GM23338 (cell line): ENCODE measurements at regions not wholly inside any gene's neighbourhood (a gene's known extent, or its start where the extent isn't known, plus 50 kb on each side); places are given as distances from the start of the nearest gene placed in this dataset.

ENCODE experiments used
- ATAC-seq: fragments of 200-7000 bp; cut with Tn5 transposase; 3 replicates; pipeline ENCODE4 v1.9.1; 2020
- DNase-seq: peaks from one replicate; pipeline ENCODE4 v3.0.0-alpha.2; 2015; ENCODE audit warnings: low spot score
- H2AFZ ChIP-seq: fragments of 200-600 bp; sonication (generic); 2 replicates; pipeline ENCODE4 v1.8.0; 2016; ENCODE audit warnings: antibody characterized with exemption, mild to moderate bottlenecking, moderate library complexity
- H3F3A ChIP-seq: fragments of 200-600 bp; sonication (generic); replicated peaks from 2 replicates; pipeline ENCODE4 v1.8.0; 2017; ENCODE audit warnings: antibody characterized with exemption, mixed run types, low read depth
- H3K27ac ChIP-seq: fragments of 200-600 bp; sonication (generic); 2 replicates; pipeline ENCODE4 v1.6.1; 2016; ENCODE audit warnings: low read depth
- H3K27me3 ChIP-seq: fragments of 200-600 bp; sonication (generic); 2 replicates; pipeline ENCODE4 v1.8.0; 2016; ENCODE audit warnings: mild to moderate bottlenecking, mixed run types, moderate library complexity; ENCODE audit not compliant: insufficient read depth
- H3K36me3 ChIP-seq: fragments of 200-600 bp; sonication (generic); 2 replicates; pipeline ENCODE4 v1.8.0; 2016; ENCODE audit warnings: mild to moderate bottlenecking; ENCODE audit not compliant: insufficient read depth
- H3K4me1 ChIP-seq: fragments of 200-600 bp; sonication (generic); 2 replicates; pipeline ENCODE4 v1.8.0; 2016; ENCODE audit warnings: mild to moderate bottlenecking, moderate library complexity; ENCODE audit not compliant: insufficient read depth
- H3K4me2 ChIP-seq: fragments of 200-600 bp; sonication (generic); 2 replicates; pipeline ENCODE4 v1.7.1; 2017; ENCODE audit warnings: mixed run types
- H3K4me3 ChIP-seq: fragments of 200-600 bp; sonication (generic); 2 replicates; pipeline ENCODE4 v1.6.1; 2016; ENCODE audit warnings: mixed run types
- H3K79me2 ChIP-seq: fragments of 200-600 bp; sonication (generic); replicated peaks from 2 replicates; pipeline ENCODE4 v1.8.0; 2017; ENCODE audit warnings: mild to moderate bottlenecking; ENCODE audit not compliant: insufficient read depth
- H3K9me2 ChIP-seq: fragments of 200-600 bp; sonication (generic); 2 replicates; pipeline ENCODE4 v1.8.0; 2017; ENCODE audit not compliant: insufficient read depth
- H4K20me1 ChIP-seq: fragments of 200-600 bp; sonication (generic); replicated peaks from 2 replicates; pipeline ENCODE4 v1.8.0; 2017; ENCODE audit warnings: mild to moderate bottlenecking; ENCODE audit not compliant: insufficient read depth
- H3K27ac Mint-ChIP-seq: 2 replicates; pipeline ENCODE4 v1.8.0; 2020; ENCODE audit warnings: inconsistent platforms, mild to moderate bottlenecking, moderate library complexity, mixed read lengths
- H3K27me3 Mint-ChIP-seq: 3 replicates; pipeline ENCODE4 v1.8.0; 2022; ENCODE audit warnings: low read depth, mild to moderate bottlenecking, moderate library complexity, mixed read lengths, inconsistent platforms; ENCODE audit not compliant: insufficient read depth, poor library complexity
- H3K36me3 Mint-ChIP-seq: 3 replicates; pipeline ENCODE4 v1.8.0; 2021; ENCODE audit warnings: low read depth, mild to moderate bottlenecking, inconsistent platforms, moderate library complexity, mixed read lengths
- H3K4me1 Mint-ChIP-seq: 3 replicates; pipeline ENCODE4 v1.8.0; 2020; ENCODE audit warnings: mild to moderate bottlenecking, inconsistent platforms, mixed read lengths
- H3K4me3 Mint-ChIP-seq: 3 replicates; pipeline ENCODE4 v1.8.0; 2021; ENCODE audit warnings: moderate library complexity, mild to moderate bottlenecking, inconsistent platforms, mixed read lengths
- H3K9me3 Mint-ChIP-seq: 3 replicates; pipeline ENCODE4 v1.8.0; 2020; ENCODE audit warnings: moderate library complexity, mild to moderate bottlenecking, inconsistent platforms, mixed read lengths
- NANOG ChIP-seq: IDR thresholded peaks from 2 replicates; pipeline ENCODE4 v1.6.1; 2016; ENCODE audit warnings: antibody characterized with exemption, borderline replicate concordance
- POLR2AphosphoS5 ChIP-seq: IDR thresholded peaks from 2 replicates; pipeline ENCODE4 v1.6.1; 2016; ENCODE audit warnings: antibody characterized with exemption, low read depth
- STAT1 ChIP-seq: IDR thresholded peaks from one replicate; pipeline ENCODE4 v1.6.1; 2016; ENCODE audit warnings: antibody characterized with exemption; ENCODE audit not compliant: unreplicated experiment
- TF ChIP-seq, protein P1 (sequence below): fragments of 250-450 bp; sonication (Bioruptor Pico); IDR thresholded peaks from 2 replicates; pipeline ENCODE4 v1.5.0; 2020; ENCODE audit warnings: mild to moderate bottlenecking, moderate library complexity
- TF ChIP-seq, protein P2 (sequence below), 2 experiments: fragments of 200-600 bp in 1 of 2; sonication (generic) in 1 of 2; conservative IDR thresholded peaks; 2 replicates each; pipeline versions ENCODE4 v1.5.1 to v1.6.1; 2016 to 2017; ENCODE audit warnings: antibody characterized with exemption in 2 of 2, low read depth in 2 of 2, mild to moderate bottlenecking in 2 of 2, moderate library complexity in 1 of 2
- TF ChIP-seq, protein P3 (sequence below): IDR thresholded peaks from 2 replicates; pipeline ENCODE4 v1.6.1; 2016; ENCODE audit warnings: antibody characterized with exemption
- TF ChIP-seq, protein P4 (sequence below): IDR thresholded peaks from one replicate; pipeline ENCODE4 v1.6.1; 2018; ENCODE audit warnings: antibody characterized with exemption; ENCODE audit not compliant: unreplicated experiment

DNA sequence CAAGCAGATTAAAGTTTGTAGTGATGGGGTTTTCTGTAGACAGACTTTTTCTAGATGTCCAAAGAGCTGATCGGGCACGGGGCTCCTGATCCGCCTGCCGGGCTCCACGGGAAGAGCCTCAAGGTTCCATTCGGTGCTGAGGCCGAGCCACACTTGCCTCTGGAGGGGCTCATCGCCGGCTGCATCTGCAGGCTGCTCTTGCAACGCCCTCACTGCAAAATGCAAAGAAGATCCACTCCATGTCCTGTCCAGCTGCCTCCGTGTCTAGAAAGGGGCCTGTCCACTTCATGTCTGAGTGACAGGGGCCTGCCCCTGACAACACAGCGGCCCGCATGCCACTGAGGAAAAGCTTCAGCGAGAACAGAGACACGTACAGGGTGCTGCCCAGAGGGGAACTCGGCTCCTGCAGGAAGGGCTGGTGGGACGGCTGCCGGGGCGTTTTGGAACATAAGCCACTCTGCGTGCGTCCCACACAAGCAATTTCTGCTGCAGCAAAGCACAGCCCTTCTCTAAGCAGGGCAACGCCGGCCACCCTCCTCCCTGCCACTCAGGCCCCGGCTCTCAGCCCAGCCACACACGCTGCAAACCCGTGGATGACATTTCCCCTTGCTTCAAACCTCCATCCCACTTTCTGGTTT, 53.6 kb upstream of the CTDP1 start:
- Histone ChIP-seq H3F3A (no peaks in the 10 kb centered on the region), H4K20me1 (no peaks in the 10 kb centered on the region), H2AFZ (peak overlapping the region; percentile 56; the same call in 1 of the 2 replicates), H3K9me2 (no peaks in the 10 kb centered on the region), H3K4me2 (no peak overlapping the region), H3K36me3 (no peaks in the 10 kb centered on the region), H3K27ac (no peak overlapping the region), H3K4me1 (peaks cover 13% of the 10 kb centered on the region; the same call in 1 of the 2 replicates), H3K79me2 (no peaks in the 10 kb centered on the region), H3K27me3 (no peaks in the 10 kb centered on the region), H3K4me3 (no peak overlapping the region)
- Mint-ChIP-seq H3K27me3 (peaks cover 14% of the 10 kb centered on the region), H3K27ac (no peak overlapping the region), H3K4me3 (no peak overlapping the region), H3K4me1 (peaks cover 14% of the 10 kb centered on the region), H3K36me3 (no peaks in the 10 kb centered on the region; the same call in 1 of the 3 replicates), H3K9me3 (no peaks in the 10 kb centered on the region; the same call in 2 of the 3 replicates)
- no peak for TF ChIP-seq NANOG
- DNase-seq (no peak), ATAC-seq (no peak)

- Histone ChIP-seq H3K9me2 (no peaks in the 10 kb centered on the region), H3K4me1 (peaks cover 4% of the 10 kb centered on the region; the same call in 1 of the 2 replicates), H3K4me2 (no peak overlapping the region), H3K4me3 (no peak overlapping the region), H3K27me3 (no peaks in the 10 kb centered on the region), H3K36me3 (no peaks in the 10 kb centered on the region), H3K27ac (no peak overlapping the region), H4K20me1 (no peaks in the 10 kb centered on the region), H2AFZ (no peak overlapping the region), H3K79me2 (no peaks in the 10 kb centered on the region), H3F3A (no peaks in the 10 kb centered on the region)
- H3K27me3 Mint-ChIP-seq = peaks cover 17% of the 10 kb centered on the region
- DNase-seq (no peak), ATAC-seq (no peak)
- H3K27ac Mint-ChIP-seq = no peak overlapping the region
- no peaks in the 10 kb centered on the region; the same call in 2 of the 3 replicates for H3K9me3 Mint-ChIP-seq
- H3K36me3 Mint-ChIP-seq = no peaks in the 10 kb centered on the region; the same call in 1 of the 3 replicates
- H3K4me1 Mint-ChIP-seq = peaks cover 9% of the 10 kb centered on the region
- no peak overlapping the region for H3K4me3 Mint-ChIP-seq
- TF ChIP-seq, protein P1, sequence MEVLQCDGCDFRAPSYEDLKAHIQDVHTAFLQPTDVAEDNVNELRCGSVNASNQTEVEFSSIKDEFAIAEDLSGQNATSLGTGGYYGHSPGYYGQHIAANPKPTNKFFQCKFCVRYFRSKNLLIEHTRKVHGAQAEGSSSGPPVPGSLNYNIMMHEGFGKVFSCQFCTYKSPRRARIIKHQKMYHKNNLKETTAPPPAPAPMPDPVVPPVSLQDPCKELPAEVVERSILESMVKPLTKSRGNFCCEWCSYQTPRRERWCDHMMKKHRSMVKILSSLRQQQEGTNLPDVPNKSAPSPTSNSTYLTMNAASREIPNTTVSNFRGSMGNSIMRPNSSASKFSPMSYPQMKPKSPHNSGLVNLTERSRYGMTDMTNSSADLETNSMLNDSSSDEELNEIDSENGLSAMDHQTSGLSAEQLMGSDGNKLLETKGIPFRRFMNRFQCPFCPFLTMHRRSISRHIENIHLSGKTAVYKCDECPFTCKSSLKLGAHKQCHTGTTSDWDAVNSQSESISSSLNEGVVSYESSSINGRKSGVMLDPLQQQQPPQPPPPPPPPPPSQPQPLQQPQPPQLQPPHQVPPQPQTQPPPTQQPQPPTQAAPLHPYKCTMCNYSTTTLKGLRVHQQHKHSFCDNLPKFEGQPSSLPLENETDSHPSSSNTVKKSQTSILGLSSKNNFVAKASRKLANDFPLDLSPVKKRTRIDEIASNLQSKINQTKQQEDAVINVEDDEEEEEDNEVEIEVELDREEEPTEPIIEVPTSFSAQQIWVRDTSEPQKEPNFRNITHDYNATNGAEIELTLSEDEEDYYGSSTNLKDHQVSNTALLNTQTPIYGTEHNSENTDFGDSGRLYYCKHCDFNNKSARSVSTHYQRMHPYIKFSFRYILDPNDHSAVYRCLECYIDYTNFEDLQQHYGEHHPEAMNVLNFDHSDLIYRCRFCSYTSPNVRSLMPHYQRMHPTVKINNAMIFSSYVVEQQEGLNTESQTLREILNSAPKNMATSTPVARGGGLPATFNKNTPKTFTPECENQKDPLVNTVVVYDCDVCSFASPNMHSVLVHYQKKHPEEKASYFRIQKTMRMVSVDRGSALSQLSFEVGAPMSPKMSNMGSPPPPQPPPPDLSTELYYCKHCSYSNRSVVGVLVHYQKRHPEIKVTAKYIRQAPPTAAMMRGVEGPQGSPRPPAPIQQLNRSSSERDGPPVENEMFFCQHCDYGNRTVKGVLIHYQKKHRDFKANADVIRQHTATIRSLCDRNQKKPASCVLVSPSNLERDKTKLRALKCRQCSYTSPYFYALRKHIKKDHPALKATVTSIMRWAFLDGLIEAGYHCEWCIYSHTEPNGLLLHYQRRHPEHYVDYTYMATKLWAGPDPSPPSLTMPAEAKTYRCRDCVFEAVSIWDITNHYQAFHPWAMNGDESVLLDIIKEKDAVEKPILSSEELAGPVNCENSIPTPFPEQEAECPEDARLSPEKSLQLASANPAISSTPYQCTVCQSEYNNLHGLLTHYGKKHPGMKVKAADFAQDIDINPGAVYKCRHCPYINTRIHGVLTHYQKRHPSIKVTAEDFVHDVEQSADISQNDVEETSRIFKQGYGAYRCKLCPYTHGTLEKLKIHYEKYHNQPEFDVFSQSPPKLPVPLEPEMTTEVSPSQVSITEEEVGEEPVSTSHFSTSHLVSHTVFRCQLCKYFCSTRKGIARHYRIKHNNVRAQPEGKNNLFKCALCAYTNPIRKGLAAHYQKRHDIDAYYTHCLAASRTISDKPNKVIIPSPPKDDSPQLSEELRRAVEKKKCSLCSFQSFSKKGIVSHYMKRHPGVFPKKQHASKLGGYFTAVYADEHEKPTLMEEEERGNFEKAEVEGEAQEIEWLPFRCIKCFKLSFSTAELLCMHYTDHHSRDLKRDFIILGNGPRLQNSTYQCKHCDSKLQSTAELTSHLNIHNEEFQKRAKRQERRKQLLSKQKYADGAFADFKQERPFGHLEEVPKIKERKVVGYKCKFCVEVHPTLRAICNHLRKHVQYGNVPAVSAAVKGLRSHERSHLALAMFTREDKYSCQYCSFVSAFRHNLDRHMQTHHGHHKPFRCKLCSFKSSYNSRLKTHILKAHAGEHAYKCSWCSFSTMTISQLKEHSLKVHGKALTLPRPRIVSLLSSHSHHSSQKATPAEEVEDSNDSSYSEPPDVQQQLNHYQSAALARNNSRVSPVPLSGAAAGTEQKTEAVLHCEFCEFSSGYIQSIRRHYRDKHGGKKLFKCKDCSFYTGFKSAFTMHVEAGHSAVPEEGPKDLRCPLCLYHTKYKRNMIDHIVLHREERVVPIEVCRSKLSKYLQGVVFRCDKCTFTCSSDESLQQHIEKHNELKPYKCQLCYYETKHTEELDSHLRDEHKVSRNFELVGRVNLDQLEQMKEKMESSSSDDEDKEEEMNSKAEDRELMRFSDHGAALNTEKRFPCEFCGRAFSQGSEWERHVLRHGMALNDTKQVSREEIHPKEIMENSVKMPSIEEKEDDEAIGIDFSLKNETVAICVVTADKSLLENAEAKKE (CRISPR knock-in tag) = no peak
- TF ChIP-seq, protein P2, sequence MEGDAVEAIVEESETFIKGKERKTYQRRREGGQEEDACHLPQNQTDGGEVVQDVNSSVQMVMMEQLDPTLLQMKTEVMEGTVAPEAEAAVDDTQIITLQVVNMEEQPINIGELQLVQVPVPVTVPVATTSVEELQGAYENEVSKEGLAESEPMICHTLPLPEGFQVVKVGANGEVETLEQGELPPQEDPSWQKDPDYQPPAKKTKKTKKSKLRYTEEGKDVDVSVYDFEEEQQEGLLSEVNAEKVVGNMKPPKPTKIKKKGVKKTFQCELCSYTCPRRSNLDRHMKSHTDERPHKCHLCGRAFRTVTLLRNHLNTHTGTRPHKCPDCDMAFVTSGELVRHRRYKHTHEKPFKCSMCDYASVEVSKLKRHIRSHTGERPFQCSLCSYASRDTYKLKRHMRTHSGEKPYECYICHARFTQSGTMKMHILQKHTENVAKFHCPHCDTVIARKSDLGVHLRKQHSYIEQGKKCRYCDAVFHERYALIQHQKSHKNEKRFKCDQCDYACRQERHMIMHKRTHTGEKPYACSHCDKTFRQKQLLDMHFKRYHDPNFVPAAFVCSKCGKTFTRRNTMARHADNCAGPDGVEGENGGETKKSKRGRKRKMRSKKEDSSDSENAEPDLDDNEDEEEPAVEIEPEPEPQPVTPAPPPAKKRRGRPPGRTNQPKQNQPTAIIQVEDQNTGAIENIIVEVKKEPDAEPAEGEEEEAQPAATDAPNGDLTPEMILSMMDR (conservative IDR thresholded peaks at IDR 0.05; ENCODE audit: low read depth in 2 of 2) = no peak
- TF ChIP-seq STAT1 (no peak), POLR2AphosphoS5 (no peak)
- TF ChIP-seq, protein P3, sequence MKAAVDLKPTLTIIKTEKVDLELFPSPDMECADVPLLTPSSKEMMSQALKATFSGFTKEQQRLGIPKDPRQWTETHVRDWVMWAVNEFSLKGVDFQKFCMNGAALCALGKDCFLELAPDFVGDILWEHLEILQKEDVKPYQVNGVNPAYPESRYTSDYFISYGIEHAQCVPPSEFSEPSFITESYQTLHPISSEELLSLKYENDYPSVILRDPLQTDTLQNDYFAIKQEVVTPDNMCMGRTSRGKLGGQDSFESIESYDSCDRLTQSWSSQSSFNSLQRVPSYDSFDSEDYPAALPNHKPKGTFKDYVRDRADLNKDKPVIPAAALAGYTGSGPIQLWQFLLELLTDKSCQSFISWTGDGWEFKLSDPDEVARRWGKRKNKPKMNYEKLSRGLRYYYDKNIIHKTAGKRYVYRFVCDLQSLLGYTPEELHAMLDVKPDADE = no peak
- TF ChIP-seq, protein P4, sequence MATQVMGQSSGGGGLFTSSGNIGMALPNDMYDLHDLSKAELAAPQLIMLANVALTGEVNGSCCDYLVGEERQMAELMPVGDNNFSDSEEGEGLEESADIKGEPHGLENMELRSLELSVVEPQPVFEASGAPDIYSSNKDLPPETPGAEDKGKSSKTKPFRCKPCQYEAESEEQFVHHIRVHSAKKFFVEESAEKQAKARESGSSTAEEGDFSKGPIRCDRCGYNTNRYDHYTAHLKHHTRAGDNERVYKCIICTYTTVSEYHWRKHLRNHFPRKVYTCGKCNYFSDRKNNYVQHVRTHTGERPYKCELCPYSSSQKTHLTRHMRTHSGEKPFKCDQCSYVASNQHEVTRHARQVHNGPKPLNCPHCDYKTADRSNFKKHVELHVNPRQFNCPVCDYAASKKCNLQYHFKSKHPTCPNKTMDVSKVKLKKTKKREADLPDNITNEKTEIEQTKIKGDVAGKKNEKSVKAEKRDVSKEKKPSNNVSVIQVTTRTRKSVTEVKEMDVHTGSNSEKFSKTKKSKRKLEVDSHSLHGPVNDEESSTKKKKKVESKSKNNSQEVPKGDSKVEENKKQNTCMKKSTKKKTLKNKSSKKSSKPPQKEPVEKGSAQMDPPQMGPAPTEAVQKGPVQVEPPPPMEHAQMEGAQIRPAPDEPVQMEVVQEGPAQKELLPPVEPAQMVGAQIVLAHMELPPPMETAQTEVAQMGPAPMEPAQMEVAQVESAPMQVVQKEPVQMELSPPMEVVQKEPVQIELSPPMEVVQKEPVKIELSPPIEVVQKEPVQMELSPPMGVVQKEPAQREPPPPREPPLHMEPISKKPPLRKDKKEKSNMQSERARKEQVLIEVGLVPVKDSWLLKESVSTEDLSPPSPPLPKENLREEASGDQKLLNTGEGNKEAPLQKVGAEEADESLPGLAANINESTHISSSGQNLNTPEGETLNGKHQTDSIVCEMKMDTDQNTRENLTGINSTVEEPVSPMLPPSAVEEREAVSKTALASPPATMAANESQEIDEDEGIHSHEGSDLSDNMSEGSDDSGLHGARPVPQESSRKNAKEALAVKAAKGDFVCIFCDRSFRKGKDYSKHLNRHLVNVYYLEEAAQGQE = no peak
These were observed 52.5 kb upstream of the CTDP1 start for GRCh38 chr18:79626905-79627749.
